ENCODE measurements at regions not wholly inside any gene's neighbourhood (a gene's known extent, or its start where the extent isn't known, plus 50 kb on each side); places are given as distances from the start of the nearest gene placed in this dataset.

DNA sequence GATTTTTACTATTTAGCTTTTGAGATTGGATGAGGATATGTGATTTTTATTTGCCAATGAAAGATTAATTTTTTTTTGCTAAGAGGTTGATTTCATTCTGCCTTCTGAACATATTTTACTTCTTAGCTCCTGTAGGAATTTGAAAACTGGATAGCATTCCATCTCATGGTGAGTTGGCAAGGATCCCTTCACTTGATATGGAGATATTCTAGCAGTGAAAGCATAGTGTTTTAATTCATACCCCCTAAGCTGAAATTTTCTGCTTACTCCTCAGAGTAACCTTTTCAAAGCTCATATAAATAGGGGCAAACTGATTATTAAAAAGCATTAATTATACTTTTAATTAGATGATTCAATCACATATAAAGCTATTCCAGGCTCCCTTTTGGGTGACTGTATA lies 61.0 kb upstream of the KCNJ3 start (continued):
- TF ChIP-seq, protein P1, sequence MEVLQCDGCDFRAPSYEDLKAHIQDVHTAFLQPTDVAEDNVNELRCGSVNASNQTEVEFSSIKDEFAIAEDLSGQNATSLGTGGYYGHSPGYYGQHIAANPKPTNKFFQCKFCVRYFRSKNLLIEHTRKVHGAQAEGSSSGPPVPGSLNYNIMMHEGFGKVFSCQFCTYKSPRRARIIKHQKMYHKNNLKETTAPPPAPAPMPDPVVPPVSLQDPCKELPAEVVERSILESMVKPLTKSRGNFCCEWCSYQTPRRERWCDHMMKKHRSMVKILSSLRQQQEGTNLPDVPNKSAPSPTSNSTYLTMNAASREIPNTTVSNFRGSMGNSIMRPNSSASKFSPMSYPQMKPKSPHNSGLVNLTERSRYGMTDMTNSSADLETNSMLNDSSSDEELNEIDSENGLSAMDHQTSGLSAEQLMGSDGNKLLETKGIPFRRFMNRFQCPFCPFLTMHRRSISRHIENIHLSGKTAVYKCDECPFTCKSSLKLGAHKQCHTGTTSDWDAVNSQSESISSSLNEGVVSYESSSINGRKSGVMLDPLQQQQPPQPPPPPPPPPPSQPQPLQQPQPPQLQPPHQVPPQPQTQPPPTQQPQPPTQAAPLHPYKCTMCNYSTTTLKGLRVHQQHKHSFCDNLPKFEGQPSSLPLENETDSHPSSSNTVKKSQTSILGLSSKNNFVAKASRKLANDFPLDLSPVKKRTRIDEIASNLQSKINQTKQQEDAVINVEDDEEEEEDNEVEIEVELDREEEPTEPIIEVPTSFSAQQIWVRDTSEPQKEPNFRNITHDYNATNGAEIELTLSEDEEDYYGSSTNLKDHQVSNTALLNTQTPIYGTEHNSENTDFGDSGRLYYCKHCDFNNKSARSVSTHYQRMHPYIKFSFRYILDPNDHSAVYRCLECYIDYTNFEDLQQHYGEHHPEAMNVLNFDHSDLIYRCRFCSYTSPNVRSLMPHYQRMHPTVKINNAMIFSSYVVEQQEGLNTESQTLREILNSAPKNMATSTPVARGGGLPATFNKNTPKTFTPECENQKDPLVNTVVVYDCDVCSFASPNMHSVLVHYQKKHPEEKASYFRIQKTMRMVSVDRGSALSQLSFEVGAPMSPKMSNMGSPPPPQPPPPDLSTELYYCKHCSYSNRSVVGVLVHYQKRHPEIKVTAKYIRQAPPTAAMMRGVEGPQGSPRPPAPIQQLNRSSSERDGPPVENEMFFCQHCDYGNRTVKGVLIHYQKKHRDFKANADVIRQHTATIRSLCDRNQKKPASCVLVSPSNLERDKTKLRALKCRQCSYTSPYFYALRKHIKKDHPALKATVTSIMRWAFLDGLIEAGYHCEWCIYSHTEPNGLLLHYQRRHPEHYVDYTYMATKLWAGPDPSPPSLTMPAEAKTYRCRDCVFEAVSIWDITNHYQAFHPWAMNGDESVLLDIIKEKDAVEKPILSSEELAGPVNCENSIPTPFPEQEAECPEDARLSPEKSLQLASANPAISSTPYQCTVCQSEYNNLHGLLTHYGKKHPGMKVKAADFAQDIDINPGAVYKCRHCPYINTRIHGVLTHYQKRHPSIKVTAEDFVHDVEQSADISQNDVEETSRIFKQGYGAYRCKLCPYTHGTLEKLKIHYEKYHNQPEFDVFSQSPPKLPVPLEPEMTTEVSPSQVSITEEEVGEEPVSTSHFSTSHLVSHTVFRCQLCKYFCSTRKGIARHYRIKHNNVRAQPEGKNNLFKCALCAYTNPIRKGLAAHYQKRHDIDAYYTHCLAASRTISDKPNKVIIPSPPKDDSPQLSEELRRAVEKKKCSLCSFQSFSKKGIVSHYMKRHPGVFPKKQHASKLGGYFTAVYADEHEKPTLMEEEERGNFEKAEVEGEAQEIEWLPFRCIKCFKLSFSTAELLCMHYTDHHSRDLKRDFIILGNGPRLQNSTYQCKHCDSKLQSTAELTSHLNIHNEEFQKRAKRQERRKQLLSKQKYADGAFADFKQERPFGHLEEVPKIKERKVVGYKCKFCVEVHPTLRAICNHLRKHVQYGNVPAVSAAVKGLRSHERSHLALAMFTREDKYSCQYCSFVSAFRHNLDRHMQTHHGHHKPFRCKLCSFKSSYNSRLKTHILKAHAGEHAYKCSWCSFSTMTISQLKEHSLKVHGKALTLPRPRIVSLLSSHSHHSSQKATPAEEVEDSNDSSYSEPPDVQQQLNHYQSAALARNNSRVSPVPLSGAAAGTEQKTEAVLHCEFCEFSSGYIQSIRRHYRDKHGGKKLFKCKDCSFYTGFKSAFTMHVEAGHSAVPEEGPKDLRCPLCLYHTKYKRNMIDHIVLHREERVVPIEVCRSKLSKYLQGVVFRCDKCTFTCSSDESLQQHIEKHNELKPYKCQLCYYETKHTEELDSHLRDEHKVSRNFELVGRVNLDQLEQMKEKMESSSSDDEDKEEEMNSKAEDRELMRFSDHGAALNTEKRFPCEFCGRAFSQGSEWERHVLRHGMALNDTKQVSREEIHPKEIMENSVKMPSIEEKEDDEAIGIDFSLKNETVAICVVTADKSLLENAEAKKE (CRISPR knock-in tag; IDR thresholded peaks at IDR 0.05) = no peak
- no peak for TF ChIP-seq ZNF114 (CRISPR knock-in tag; IDR thresholded peaks at IDR 0.05)

DNA sequence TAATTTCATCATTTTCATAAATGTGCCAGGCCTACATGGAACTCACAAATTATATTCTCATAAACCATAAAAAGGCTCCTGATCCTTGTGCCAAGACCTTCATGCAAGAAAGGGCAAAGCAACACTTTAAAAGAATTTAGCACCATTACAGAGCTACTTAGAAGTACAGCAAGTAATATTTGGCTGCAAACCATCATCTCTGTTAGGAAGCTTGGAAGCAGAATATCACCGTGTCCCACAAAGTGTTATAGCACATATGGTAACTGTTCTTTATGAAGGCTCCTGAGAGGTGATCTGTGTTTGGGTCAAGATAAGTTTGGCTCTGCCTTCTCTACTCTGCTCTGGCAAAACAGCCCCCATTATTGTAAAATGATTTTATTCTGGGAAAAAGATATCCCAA lies 59.7 kb upstream of the KCNJ3 start:
- no peak overlapping the region for H3K4me3 Mint-ChIP-seq
- peaks cover 16% of the 10 kb centered on the region for H3K4me1 Mint-ChIP-seq
- no peak overlapping the region for H3K4me3 ChIP-seq
- ATAC-seq (no peak), DNase-seq (ENCODE audit: low spot score) (no peak)
- no peaks in the 10 kb centered on the region for H3K36me3 ChIP-seq (ENCODE audit: insufficient read depth)
- H3K9me3 Mint-ChIP-seq = no peaks in the 10 kb centered on the region
- no peaks in the 10 kb centered on the region; the same call in 1 of the 2 replicates for H3K9me2 ChIP-seq (ENCODE audit: insufficient read depth)
- no peaks in the 10 kb centered on the region for H4K20me1 ChIP-seq (replicated peaks; ENCODE audit: insufficient read depth)
- no peak for TF ChIP-seq EZH2phosphoT487 (IDR thresholded peaks at IDR 0.05; ENCODE audit: unreplicated experiment)
- no peak for TF ChIP-seq CREB1 (CRISPR knock-in tag; IDR thresholded peaks at IDR 0.05; ENCODE audit: low read depth)
- no peak for TF ChIP-seq STAT1 (IDR thresholded peaks at IDR 0.05; ENCODE audit: unreplicated experiment)
- no peak for TF ChIP-seq JUNB (IDR thresholded peaks at IDR 0.05; ENCODE audit: unreplicated experiment)
- no peak for TF ChIP-seq CTCF (conservative IDR thresholded peaks at IDR 0.05; ENCODE audit: low read depth in 2 of 2)
- TF ChIP-seq, protein P2, sequence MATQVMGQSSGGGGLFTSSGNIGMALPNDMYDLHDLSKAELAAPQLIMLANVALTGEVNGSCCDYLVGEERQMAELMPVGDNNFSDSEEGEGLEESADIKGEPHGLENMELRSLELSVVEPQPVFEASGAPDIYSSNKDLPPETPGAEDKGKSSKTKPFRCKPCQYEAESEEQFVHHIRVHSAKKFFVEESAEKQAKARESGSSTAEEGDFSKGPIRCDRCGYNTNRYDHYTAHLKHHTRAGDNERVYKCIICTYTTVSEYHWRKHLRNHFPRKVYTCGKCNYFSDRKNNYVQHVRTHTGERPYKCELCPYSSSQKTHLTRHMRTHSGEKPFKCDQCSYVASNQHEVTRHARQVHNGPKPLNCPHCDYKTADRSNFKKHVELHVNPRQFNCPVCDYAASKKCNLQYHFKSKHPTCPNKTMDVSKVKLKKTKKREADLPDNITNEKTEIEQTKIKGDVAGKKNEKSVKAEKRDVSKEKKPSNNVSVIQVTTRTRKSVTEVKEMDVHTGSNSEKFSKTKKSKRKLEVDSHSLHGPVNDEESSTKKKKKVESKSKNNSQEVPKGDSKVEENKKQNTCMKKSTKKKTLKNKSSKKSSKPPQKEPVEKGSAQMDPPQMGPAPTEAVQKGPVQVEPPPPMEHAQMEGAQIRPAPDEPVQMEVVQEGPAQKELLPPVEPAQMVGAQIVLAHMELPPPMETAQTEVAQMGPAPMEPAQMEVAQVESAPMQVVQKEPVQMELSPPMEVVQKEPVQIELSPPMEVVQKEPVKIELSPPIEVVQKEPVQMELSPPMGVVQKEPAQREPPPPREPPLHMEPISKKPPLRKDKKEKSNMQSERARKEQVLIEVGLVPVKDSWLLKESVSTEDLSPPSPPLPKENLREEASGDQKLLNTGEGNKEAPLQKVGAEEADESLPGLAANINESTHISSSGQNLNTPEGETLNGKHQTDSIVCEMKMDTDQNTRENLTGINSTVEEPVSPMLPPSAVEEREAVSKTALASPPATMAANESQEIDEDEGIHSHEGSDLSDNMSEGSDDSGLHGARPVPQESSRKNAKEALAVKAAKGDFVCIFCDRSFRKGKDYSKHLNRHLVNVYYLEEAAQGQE (IDR thresholded peaks at IDR 0.05; ENCODE audit: unreplicated experiment) = no peak
- TF ChIP-seq NANOG (IDR thresholded peaks at IDR 0.05; ENCODE audit: borderline replicate concordance) = no peak
- H3K4me2 ChIP-seq = no peak overlapping the region
- no peaks in the 10 kb centered on the region for H3K27me3 ChIP-seq (ENCODE audit: insufficient read depth)
- H2AFZ ChIP-seq = no peak overlapping the region
- H3K4me1 ChIP-seq (ENCODE audit: insufficient read depth) = no peaks in the 10 kb centered on the region
- no peak overlapping the region for H3K27ac Mint-ChIP-seq
- no peak overlapping the region for H3K27ac ChIP-seq (ENCODE audit: low read depth)
- H3F3A ChIP-seq (replicated peaks; ENCODE audit: low read depth) = no peaks in the 10 kb centered on the region
- H3K27me3 Mint-ChIP-seq (ENCODE audit: insufficient read depth, low read depth, poor library complexity) = no peaks in the 10 kb centered on the region
- H3K36me3 Mint-ChIP-seq (ENCODE audit: low read depth) = no peaks in the 10 kb centered on the region
- H3K79me2 ChIP-seq (replicated peaks; ENCODE audit: insufficient read depth) = no peaks in the 10 kb centered on the region
